ENCODE measurements at regions not wholly inside any gene's neighbourhood (a gene's known extent, or its start where the extent isn't known, plus 50 kb on each side); places are given as distances from the start of the nearest gene placed in this dataset.

DNA sequence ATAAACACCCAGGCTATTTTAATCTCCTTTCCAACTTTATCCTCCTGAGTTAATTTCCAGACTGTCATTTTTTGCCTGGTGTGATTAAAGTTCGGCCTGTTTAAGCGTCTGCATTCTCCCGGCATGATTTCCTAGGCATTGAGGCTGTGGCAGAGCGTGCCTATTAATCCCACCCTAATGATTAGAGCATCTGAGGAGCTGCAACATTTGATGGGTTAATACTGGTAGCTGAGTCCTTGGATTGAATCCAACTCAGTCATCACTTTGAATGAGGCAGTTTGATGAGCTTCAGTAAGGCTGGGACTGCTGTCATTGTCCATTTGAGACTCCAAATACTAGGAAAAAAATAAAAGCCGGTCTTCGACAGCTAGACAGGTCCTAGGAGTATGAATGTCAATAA lies 882.5 kb downstream of the SLC4A3 start:
- Histone ChIP-seq H3K27me3 (ENCODE audit: insufficient read depth, low read length) (no peaks in the 10 kb centered on the region), H2BK120ac (ENCODE audit: low read depth, low read length, poor library complexity, severe bottlenecking) (no peak overlapping the region), H4K20me1 (ENCODE audit: control insufficient read depth, insufficient read depth, insufficient read length) (no peaks in the 10 kb centered on the region), H3K56ac (ENCODE audit: insufficient read length, low read depth, low read length) (no peak overlapping the region), H2AK5ac (ENCODE audit: insufficient read length, low read length) (no peak overlapping the region), H3T11ph (ENCODE audit: low read length) (no peak overlapping the region), H3K23ac (ENCODE audit: insufficient read length, low read depth, low read length) (no peak overlapping the region), H3K14ac (ENCODE audit: insufficient read depth, low read length) (no peak overlapping the region), H4K91ac (ENCODE audit: insufficient read length, low read depth, low read length) (no peak overlapping the region), H2BK20ac (ENCODE audit: low read depth, low read length, poor library complexity, severe bottlenecking) (no peak overlapping the region), H3K23me2 (ENCODE audit: insufficient read length, low read depth, low read length, poor library complexity, severe bottlenecking) (no peaks in the 10 kb centered on the region), H3K9me3 (ENCODE audit: control insufficient read depth, low read depth, low read length) (no peaks in the 10 kb centered on the region), H2BK15ac (ENCODE audit: low read depth, low read length) (no peak overlapping the region), H2BK5ac (ENCODE audit: insufficient read length, low read length) (no peak overlapping the region), H2AFZ (ENCODE audit: low read length) (no peak overlapping the region), H3K9ac (ENCODE audit: extremely low read depth, insufficient read length, low read length) (no peak overlapping the region), H3K4me1 (ENCODE audit: insufficient read depth, low read length) (peaks cover 6% of the 10 kb centered on the region), H4K8ac (replicated peaks; ENCODE audit: insufficient read length, low read depth, low read length) (no peak overlapping the region), H3K18ac (ENCODE audit: insufficient read length, low read depth, low read length) (no peak overlapping the region), H3K79me1 (ENCODE audit: insufficient read depth, low read depth, low read length, poor library complexity, severe bottlenecking) (no peaks in the 10 kb centered on the region), H3K79me2 (ENCODE audit: insufficient read depth, low read length) (no peaks in the 10 kb centered on the region), H2BK12ac (ENCODE audit: insufficient read length, low read depth, low read length) (no peak overlapping the region), H4K5ac (ENCODE audit: insufficient read length, low read depth, low read length) (no peak overlapping the region), H3K27ac (ENCODE audit: insufficient read length, low read depth, low read length) (no peak overlapping the region), H3K4ac (ENCODE audit: low read depth, low read length) (no peak overlapping the region), H3K4me2 (ENCODE audit: insufficient read depth, insufficient read length, low read length) (no peak overlapping the region)
- no peak for DNase-seq
- no CpG with 5 or more reads among the region's 6 CpGs for WGBS (ENCODE audit: extremely low coverage, insufficient read length, low lambda C conversion rate)
- no peaks in the 10 kb centered on the region for H3K27me3 Mint-ChIP-seq (ENCODE audit: low read depth)
- no peaks in the 10 kb centered on the region for H3K9me3 Mint-ChIP-seq
- H3K36me3 Mint-ChIP-seq (ENCODE audit: insufficient read depth in 1 of 3, low read depth in 3 of 3) = no peaks in the 10 kb centered on the region; a peak in 1 of 7 replicates
- no peak overlapping the region; a peak in 1 of 7 replicates for H3K27ac Mint-ChIP-seq
- TF ChIP-seq, protein P1, sequence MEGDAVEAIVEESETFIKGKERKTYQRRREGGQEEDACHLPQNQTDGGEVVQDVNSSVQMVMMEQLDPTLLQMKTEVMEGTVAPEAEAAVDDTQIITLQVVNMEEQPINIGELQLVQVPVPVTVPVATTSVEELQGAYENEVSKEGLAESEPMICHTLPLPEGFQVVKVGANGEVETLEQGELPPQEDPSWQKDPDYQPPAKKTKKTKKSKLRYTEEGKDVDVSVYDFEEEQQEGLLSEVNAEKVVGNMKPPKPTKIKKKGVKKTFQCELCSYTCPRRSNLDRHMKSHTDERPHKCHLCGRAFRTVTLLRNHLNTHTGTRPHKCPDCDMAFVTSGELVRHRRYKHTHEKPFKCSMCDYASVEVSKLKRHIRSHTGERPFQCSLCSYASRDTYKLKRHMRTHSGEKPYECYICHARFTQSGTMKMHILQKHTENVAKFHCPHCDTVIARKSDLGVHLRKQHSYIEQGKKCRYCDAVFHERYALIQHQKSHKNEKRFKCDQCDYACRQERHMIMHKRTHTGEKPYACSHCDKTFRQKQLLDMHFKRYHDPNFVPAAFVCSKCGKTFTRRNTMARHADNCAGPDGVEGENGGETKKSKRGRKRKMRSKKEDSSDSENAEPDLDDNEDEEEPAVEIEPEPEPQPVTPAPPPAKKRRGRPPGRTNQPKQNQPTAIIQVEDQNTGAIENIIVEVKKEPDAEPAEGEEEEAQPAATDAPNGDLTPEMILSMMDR (conservative IDR thresholded peaks at IDR 0.05) = no peak
- H3K4me3 Mint-ChIP-seq = no peak overlapping the region
- H3K4me1 Mint-ChIP-seq = peaks cover 36 to 42% of the 10 kb centered on the region in 2 experiments
